Fibroblast of skin of scalp (primary cell): ENCODE measurements at regions not wholly inside any gene's neighbourhood (a gene's known extent, or its start where the extent isn't known, plus 50 kb on each side); places are given as distances from the start of the nearest gene placed in this dataset.
A peak's percentile ranks its signal among the peaks of the same experiment; 100 is the strongest.

Experiments used
- DNase-seq: peaks from one replicate; pipeline ENCODE4 v3.0.0-alpha.2; 2013

GRCh38 chr21:33155422-33155821, 74.3 kb upstream of the IFNAR2 start:
- DNase-seq, result no peak

- DNase-seq, result peak; percentile 7
Measured at GRCh38 chr21:33157303-33157702, 72.4 kb upstream of the IFNAR2 start.

GRCh38 chr21:33158654-33159053, 71.1 kb upstream of the IFNAR2 start:
- DNase-seq, result no peak

- DNase-seq, result no peak
Measured at GRCh38 chr21:33162436-33162951, 67.2 kb upstream of the IFNAR2 start.

DNA sequence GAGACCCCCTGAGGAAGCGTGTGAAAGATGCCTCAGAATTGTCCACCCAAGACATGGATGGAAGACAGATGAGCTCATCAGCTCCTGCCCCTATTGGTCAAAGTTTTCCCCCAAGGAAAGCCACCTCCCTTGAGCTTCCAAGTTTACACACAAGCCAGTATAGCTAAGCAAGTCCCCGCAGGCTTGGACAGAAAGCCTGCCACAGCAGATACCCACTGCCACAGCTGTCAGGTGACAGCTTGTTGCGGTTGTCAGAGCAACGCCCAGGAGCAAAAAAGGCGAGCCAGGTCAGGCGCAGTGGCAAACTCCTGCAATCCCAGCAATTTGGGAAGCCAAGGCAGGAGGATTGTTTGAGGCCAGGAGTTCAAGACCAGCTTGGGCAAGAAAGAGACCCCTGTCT, 60.9 kb upstream of the IFNAR2 start:
- DNase-seq, result no peak

- DNase-seq, result no peak
Measured at GRCh38 chr21:33169359-33169758, 60.4 kb upstream of the IFNAR2 start.

GRCh38 chr21:33171616-33172169, 58.0 kb upstream of the IFNAR2 start:
- DNase-seq, result no peak

DNA sequence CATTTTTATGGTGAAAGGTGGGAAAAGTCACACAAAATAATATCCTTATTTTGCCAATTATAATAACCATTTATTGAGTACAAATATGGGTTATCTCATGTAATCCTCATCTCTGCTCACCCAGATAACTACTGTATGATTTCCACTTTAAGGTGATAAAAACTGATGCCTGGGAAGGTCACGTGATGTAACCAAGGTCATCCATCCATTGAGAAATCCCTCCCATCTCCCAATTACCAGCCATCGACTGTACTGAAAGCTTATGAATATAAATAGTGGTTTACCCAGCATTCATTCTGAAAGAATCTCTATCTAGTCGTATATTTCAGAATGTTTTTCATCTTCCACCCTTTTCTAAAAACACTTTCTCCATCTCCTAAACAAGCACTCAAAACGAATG, 55.0 kb upstream of the IFNAR2 start:
- DNase-seq, result no peak
